GM18511 (cell line): ENCODE measurements at regions not wholly inside any gene's neighbourhood (a gene's known extent, or its start where the extent isn't known, plus 50 kb on each side); places are given as distances from the start of the nearest gene placed in this dataset.

Source experiments
- ATAC-seq: cut with Tn5 transposase; IDR thresholded peaks from one replicate; pipeline ENCODE4 v1.9.1; 2021; ENCODE audit warnings: mild to moderate bottlenecking, moderate library complexity; ENCODE audit not compliant: unreplicated experiment

GRCh38 chr6:14856177-14856576 lies 389.7 kb upstream of the JARID2 start:
- ATAC-seq = no peak

- ATAC-seq = no peak
These were observed 388.9 kb upstream of the JARID2 start for GRCh38 chr6:14857001-14857400.

- ATAC-seq = no peak
These were observed 388.4 kb upstream of the JARID2 start for GRCh38 chr6:14857501-14857900.

GRCh38 chr6:14858808-14859207 lies 387.1 kb upstream of the JARID2 start:
- ATAC-seq = no peak

GRCh38 chr6:14860774-14861173 lies 385.1 kb upstream of the JARID2 start:
- no peak for ATAC-seq

GRCh38 chr6:14861491-14861943 lies 384.4 kb upstream of the JARID2 start:
- ATAC-seq = no peak

GRCh38 chr6:14862845-14863244 lies 383.0 kb upstream of the JARID2 start:
- no peak for ATAC-seq

- ATAC-seq = no peak
These were observed 381.7 kb upstream of the JARID2 start for GRCh38 chr6:14863902-14864850.

GRCh38 chr6:14865531-14866100 lies 380.3 kb upstream of the JARID2 start:
- ATAC-seq = no peak

- ATAC-seq = no peak
These were observed 378.1 kb upstream of the JARID2 start for GRCh38 chr6:14867802-14868201.

GRCh38 chr6:14871221-14871620 lies 374.6 kb upstream of the JARID2 start:
- no peak for ATAC-seq

- ATAC-seq = no peak
These were observed 372.8 kb upstream of the JARID2 start for GRCh38 chr6:14873101-14873500.

GRCh38 chr6:14873781-14874441 lies 372.0 kb upstream of the JARID2 start:
- ATAC-seq = no peak

- ATAC-seq = no peak
These were observed 370.8 kb upstream of the JARID2 start for GRCh38 chr6:14874975-14875480.

- ATAC-seq = peak; percentile 55
These were observed 370.3 kb upstream of the JARID2 start for GRCh38 chr6:14875481-14876063.

GRCh38 chr6:14876778-14877613 lies 368.9 kb upstream of the JARID2 start:
- ATAC-seq = peak; percentile 60

GRCh38 chr6:14877758-14878157 lies 368.1 kb upstream of the JARID2 start:
- no peak for ATAC-seq

- ATAC-seq = no peak
These were observed 365.8 kb upstream of the JARID2 start for GRCh38 chr6:14880052-14880451.

- no peak for ATAC-seq
These were observed 365.2 kb upstream of the JARID2 start for GRCh38 chr6:14880677-14881076.

- ATAC-seq = no peak
These were observed 364.5 kb upstream of the JARID2 start for GRCh38 chr6:14881398-14881797.
